ENCODE measurements at regions not wholly inside any gene's neighbourhood (a gene's known extent, or its start where the extent isn't known, plus 50 kb on each side); places are given as distances from the start of the nearest gene placed in this dataset.

DNA sequence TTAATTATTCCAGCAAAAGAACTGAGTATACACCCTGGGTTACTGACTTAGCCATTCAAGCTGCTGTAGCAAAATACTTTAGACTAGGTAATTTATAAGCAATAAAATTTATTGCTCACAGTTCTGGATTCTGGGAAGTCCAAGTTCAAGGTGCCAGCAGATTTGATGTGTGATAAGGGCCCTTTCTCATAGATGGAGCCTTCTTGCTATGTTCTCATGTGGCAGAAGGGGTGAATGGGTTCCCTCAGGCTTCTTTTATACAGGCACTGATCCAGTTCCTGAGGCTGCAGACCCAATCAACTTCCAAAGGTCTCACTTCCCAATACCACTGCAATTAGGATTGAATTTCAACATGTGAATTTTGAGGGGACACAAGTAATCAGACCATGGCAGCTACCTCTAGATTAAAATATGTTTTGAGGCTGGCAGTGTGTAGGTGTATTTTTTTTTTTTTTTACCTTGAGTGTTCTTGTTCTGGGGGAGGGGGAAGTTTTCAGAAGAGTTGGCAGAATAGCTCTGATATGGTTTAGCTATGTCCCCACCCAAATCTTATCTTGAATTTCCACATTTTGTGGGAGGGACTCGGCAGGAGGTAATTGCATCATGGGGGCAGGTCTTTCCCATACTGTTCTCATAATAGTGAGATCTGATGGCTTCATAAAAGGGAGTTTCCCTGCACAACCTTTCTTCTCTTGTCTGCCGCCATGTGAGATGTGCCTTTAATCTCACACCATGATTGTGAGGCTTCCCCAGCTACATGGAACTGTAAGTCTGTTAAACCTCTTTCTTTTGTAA lies 178.2 kb downstream of the RASSF9 start:
- TF ChIP-seq, protein P1, sequence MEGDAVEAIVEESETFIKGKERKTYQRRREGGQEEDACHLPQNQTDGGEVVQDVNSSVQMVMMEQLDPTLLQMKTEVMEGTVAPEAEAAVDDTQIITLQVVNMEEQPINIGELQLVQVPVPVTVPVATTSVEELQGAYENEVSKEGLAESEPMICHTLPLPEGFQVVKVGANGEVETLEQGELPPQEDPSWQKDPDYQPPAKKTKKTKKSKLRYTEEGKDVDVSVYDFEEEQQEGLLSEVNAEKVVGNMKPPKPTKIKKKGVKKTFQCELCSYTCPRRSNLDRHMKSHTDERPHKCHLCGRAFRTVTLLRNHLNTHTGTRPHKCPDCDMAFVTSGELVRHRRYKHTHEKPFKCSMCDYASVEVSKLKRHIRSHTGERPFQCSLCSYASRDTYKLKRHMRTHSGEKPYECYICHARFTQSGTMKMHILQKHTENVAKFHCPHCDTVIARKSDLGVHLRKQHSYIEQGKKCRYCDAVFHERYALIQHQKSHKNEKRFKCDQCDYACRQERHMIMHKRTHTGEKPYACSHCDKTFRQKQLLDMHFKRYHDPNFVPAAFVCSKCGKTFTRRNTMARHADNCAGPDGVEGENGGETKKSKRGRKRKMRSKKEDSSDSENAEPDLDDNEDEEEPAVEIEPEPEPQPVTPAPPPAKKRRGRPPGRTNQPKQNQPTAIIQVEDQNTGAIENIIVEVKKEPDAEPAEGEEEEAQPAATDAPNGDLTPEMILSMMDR (IDR thresholded peaks at IDR 0.05) = no peak
- TF ChIP-seq POLR2A (IDR thresholded peaks at IDR 0.05) = no peak
